WERI-Rb-1 (cell line): ENCODE measurements at regions not wholly inside any gene's neighbourhood (a gene's known extent, or its start where the extent isn't known, plus 50 kb on each side); places are given as distances from the start of the nearest gene placed in this dataset.
"Not testable (repeated sequence)": the region's sequence is repeated elsewhere in the genome, so short reads cannot be mapped to it uniquely, and the experiment has no call there.

Experiments
- DNase-seq: peaks from one replicate; pipeline ENCODE4 v3.0.0-alpha.2; 2020
- H3K27ac ChIP-seq: fragments of 250-450 bp; sonication (Bioruptor Pico); 2 replicates; pipeline ENCODE4 v1.5.1; 2020; ENCODE audit warnings: mild to moderate bottlenecking, moderate library complexity
- H3K27me3 ChIP-seq: fragments of 250-450 bp; sonication (Bioruptor Pico); 2 replicates; pipeline ENCODE4 v1.5.1; 2021; ENCODE audit warnings: mild to moderate bottlenecking, low read depth, moderate library complexity; ENCODE audit not compliant: insufficient read depth, severe bottlenecking
- H3K36me3 ChIP-seq: fragments of 250-450 bp; sonication (Bioruptor Pico); 2 replicates; pipeline ENCODE4 v1.5.1; 2020; ENCODE audit warnings: mild to moderate bottlenecking, moderate library complexity
- H3K4me3 ChIP-seq: 2 replicates; pipeline ENCODE4 v1.5.1; 2011; ENCODE audit warnings: low read depth, mild to moderate bottlenecking, control low read depth, low read length
- H3K9me3 ChIP-seq: fragments of 250-450 bp; sonication (Bioruptor Pico); 2 replicates; pipeline ENCODE4 v1.5.1; 2021; ENCODE audit warnings: mild to moderate bottlenecking, moderate library complexity; ENCODE audit not compliant: severe bottlenecking
- TF ChIP-seq, protein P1 (sequence below): IDR thresholded peaks from 2 replicates; pipeline ENCODE4 v1.5.1; 2011; ENCODE audit warnings: low read depth, mild to moderate bottlenecking, control low read depth, inconsistent platforms, low read length

DNA sequence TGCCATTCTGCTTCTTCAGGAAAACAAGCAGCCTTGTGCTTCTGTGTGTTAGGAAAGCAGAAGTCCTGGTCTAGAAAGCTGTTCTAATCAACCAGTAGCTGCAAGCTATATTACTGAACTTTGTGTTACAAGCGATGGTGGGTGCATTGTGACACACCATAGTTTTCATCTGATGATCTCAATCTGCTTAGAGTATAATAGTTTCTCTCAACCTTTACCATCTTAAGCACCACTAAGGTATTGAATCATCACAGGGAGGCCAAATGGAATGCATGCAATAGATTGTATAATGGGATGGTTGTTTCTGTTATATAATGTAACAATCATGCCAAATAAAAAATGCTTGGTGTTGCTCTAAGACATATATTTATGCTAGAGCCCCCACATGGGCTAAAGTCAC is 771.7 kb downstream of the NOVA1 start:
- no peak for DNase-seq
- TF ChIP-seq, protein P1, sequence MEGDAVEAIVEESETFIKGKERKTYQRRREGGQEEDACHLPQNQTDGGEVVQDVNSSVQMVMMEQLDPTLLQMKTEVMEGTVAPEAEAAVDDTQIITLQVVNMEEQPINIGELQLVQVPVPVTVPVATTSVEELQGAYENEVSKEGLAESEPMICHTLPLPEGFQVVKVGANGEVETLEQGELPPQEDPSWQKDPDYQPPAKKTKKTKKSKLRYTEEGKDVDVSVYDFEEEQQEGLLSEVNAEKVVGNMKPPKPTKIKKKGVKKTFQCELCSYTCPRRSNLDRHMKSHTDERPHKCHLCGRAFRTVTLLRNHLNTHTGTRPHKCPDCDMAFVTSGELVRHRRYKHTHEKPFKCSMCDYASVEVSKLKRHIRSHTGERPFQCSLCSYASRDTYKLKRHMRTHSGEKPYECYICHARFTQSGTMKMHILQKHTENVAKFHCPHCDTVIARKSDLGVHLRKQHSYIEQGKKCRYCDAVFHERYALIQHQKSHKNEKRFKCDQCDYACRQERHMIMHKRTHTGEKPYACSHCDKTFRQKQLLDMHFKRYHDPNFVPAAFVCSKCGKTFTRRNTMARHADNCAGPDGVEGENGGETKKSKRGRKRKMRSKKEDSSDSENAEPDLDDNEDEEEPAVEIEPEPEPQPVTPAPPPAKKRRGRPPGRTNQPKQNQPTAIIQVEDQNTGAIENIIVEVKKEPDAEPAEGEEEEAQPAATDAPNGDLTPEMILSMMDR: no peak
- no peaks in the 10 kb centered on the region for H3K9me3 ChIP-seq
- no peak overlapping the region for H3K27ac ChIP-seq
- no peak overlapping the region for H3K4me3 ChIP-seq
- H3K36me3 ChIP-seq: no peaks in the 10 kb centered on the region
- peaks cover 24% of the 10 kb centered on the region for H3K27me3 ChIP-seq

GRCh38 chr14:25820368-25820767 is 770.4 kb upstream of the STXBP6 start:
- Histone ChIP-seq H3K27ac (no peak overlapping the region), H3K36me3 (no peaks in the 10 kb centered on the region), H3K27me3 (peaks cover 10% of the 10 kb centered on the region), H3K9me3 (no peaks in the 10 kb centered on the region), H3K4me3 (no peak overlapping the region)
- DNase-seq: no peak
- TF ChIP-seq, protein P1: no peak

GRCh38 chr14:25814622-25815021 is 764.7 kb upstream of the STXBP6 start:
- DNase-seq, H3K36me3 ChIP-seq, H3K9me3 ChIP-seq, H3K27ac ChIP-seq, H3K4me3 ChIP-seq: not testable (repeated sequence)
- H3K27me3 ChIP-seq: peaks cover 15% of the 10 kb centered on the region

DNA sequence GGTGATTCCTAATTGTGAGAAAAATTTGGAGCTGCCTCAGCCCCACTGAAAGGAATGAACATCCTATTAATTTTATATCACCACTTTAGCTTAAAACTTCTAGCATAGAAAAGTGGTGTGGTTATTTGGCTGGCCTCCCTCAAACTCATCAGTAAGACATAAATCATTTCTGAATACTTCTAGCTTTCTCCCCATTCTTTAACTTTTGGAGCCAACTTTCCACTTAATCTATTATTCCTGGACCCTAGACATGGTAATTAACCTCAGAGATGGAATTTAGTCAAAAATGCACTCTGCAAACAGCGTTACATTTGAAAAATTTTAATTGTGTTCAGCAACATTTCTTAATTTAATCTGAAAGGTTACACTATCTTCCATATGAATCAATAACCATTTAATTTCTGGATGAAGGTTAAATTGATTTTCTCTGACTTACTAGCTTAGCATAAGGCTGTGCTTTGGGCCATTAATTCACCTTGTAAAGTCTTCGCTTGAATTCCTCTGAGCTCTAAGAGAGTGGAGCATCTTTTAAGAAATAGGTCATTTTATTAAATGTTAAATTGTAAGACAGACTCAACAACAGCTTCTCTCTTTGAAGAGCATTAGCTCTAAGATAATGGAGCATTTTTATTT is 753.6 kb upstream of the STXBP6 start:
- Histone ChIP-seq H3K27me3 (peaks cover 9% of the 10 kb centered on the region), H3K9me3 (no peaks in the 10 kb centered on the region), H3K27ac (no peak overlapping the region), H3K36me3 (no peaks in the 10 kb centered on the region), H3K4me3 (no peak overlapping the region)
- TF ChIP-seq, protein P1: no peak
- no peak for DNase-seq

- Histone ChIP-seq H3K9me3 (no peaks in the 10 kb centered on the region), H3K27me3 (peaks cover 9% of the 10 kb centered on the region), H3K36me3 (no peaks in the 10 kb centered on the region), H3K27ac (no peak overlapping the region), H3K4me3 (no peak overlapping the region)
- no peak for DNase-seq
- TF ChIP-seq, protein P1: no peak
These were observed 750.9 kb upstream of the STXBP6 start for GRCh38 chr14:25800841-25801240.

DNA sequence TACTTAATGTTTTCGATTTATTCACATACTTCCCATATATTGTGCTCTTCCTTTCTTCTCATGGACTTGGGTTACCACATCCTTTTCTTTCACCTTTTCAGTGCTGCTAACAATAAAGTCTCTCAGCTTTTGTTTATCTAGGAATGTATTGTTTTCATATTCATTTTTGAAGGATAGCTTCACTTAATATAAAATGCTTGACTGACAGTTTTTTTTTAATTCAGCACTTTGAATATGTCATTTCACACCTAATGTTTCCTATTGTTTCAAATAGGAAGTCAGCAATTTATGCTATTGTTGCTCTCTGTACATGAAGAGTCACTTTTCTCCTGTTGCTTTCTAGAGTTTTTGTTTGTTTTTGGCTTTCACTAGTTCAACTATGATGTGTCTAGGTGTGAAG is 738.3 kb upstream of the STXBP6 start:
- no peaks in the 10 kb centered on the region for H3K36me3 ChIP-seq
- no peak overlapping the region for H3K4me3 ChIP-seq
- peaks cover 22% of the 10 kb centered on the region for H3K27me3 ChIP-seq
- TF ChIP-seq, protein P1: no peak
- DNase-seq: no peak
- H3K9me3 ChIP-seq: peaks cover 2% of the 10 kb centered on the region
- H3K27ac ChIP-seq: no peak overlapping the region
